ENCODE measurements at regions not wholly inside any gene's neighbourhood (a gene's known extent, or its start where the extent isn't known, plus 50 kb on each side); places are given as distances from the start of the nearest gene placed in this dataset.

- BruUV-seq (replicated peaks) = no TSS peak
- ChIA-PET POLR2A (ENCODE audit: unreplicated experiment) (no interaction called here), CTCF (interaction anchor here (0.5 kb wide), 1 partner anchor 955 kb away, joined by 3 read pairs; no protein-coding TSS in a partner anchor)
- Histone ChIP-seq H3K56ac (ENCODE audit: extremely low read depth, insufficient read depth, low read length) (no peak overlapping the region), H2AK9ac (replicated peaks; ENCODE audit: low read depth, low read length, poor library complexity) (no peak overlapping the region), H4K8ac (ENCODE audit: low read depth in 2 of 2, low read length in 2 of 2) (no peak overlapping the region), H3K4me2 (ENCODE audit: low read depth, low read length) (no peak overlapping the region), H3K4me3 (ENCODE audit: insufficient read depth, low read depth, low read length) (no peak overlapping the region), H2BK15ac (ENCODE audit: low read depth, low read length) (no peak overlapping the region), H2BK120ac (ENCODE audit: low read depth, low read length) (no peak overlapping the region), H2BK5ac (ENCODE audit: low read depth, low read length, poor library complexity, severe bottlenecking) (no peak overlapping the region), H3K9me3 (ENCODE audit: control insufficient read depth, insufficient read depth, low read length) (peaks cover 5% of the 10 kb centered on the region), H4K5ac (ENCODE audit: low read depth, low read length) (no peak overlapping the region), H3K9me1 (ENCODE audit: insufficient read depth, low read length) (peaks cover 5% of the 10 kb centered on the region; the same call in 1 of the 2 replicates), H3K14ac (replicated peaks; ENCODE audit: low read depth, low read length) (no peak overlapping the region), H4K20me1 (ENCODE audit: insufficient read depth, low read length) (peaks cover under 1% of the 10 kb centered on the region), H2BK20ac (ENCODE audit: low read depth, low read length) (no peak overlapping the region), H2AK5ac (ENCODE audit: low read depth, low read length) (no peak overlapping the region), H3K27me3 (ENCODE audit: control insufficient read depth, insufficient read depth, low read length) (peaks cover 10% of the 10 kb centered on the region), H3K18ac (ENCODE audit: low read depth, low read length) (no peak overlapping the region), H3K4ac (ENCODE audit: low read depth, low read length) (no peak overlapping the region), H3K9ac (ENCODE audit: low read depth, low read length) (no peak overlapping the region), H2AFZ (replicated peaks; ENCODE audit: low read length, poor library complexity) (no peak overlapping the region), H4K91ac (ENCODE audit: insufficient read depth, low read depth, low read length) (no peak overlapping the region), H3K27ac (ENCODE audit: insufficient read depth, low read length) (no peak overlapping the region), H3K23ac (ENCODE audit: low read depth, low read length) (no peak overlapping the region), H3K79me1 (ENCODE audit: low read depth in 1 of 2, low read length in 2 of 2) (peaks cover 6 to 9% of the 10 kb centered on the region in 2 experiments; a peak in 3 of 4 replicates), H3K36me3 (ENCODE audit: control insufficient read depth, insufficient read depth, low read length) (no peaks in the 10 kb centered on the region), H3K4me1 (ENCODE audit: control insufficient read depth, insufficient read depth, low read length) (peaks cover 5% of the 10 kb centered on the region)
- dilution Hi-C loops (cut with HindIII; ENCODE audit: low sequenced_read_pairs, unreplicated experiment) = no loop called here
- WGBS, 2 experiments (ENCODE audit: extremely low coverage in 2 of 2, insufficient read length in 1 of 2) = 80% methylated on average over 1 of the region's 3 CpGs; no CpG with 5 or more reads in 1 of the 2 experiments
- ATAC-seq (ENCODE audit: low read depth) (no peak), DNase-seq (no peak)
- TF ChIP-seq CEBPB (IDR thresholded peaks at IDR 0.05; ENCODE audit: low read depth, low read length) (no peak), CHD1 (IDR thresholded peaks at IDR 0.05; ENCODE audit: low read depth, low read length) (no peak), MXI1 (IDR thresholded peaks at IDR 0.05; ENCODE audit: borderline replicate concordance, low read depth, low read length) (no peak)
- in situ Hi-C loops (cut with MboI; ENCODE audit: low sequenced_read_pairs) = no loop called here
- intact Hi-C loops (cut with micrococcal nuclease) = no loop called here
Measured at GRCh38 chr22:25409240-25409639, 155.2 kb upstream of the GRK3 start.

Measured in IMR-90 (cell line).